GM23338 (cell line): ENCODE measurements at regions not wholly inside any gene's neighbourhood (a gene's known extent, or its start where the extent isn't known, plus 50 kb on each side); places are given as distances from the start of the nearest gene placed in this dataset.

Experiments
- ATAC-seq: fragments of 200-7000 bp; cut with Tn5 transposase; 3 replicates; pipeline ENCODE4 v1.9.1; 2020
- DNase-seq: peaks from one replicate; pipeline ENCODE4 v3.0.0-alpha.2; 2015; ENCODE audit warnings: low spot score
- H2AFZ ChIP-seq: fragments of 200-600 bp; sonication (generic); 2 replicates; pipeline ENCODE4 v1.8.0; 2016; ENCODE audit warnings: antibody characterized with exemption, mild to moderate bottlenecking, moderate library complexity
- H3F3A ChIP-seq: fragments of 200-600 bp; sonication (generic); replicated peaks from 2 replicates; pipeline ENCODE4 v1.8.0; 2017; ENCODE audit warnings: antibody characterized with exemption, mixed run types, low read depth
- H3K27ac ChIP-seq: fragments of 200-600 bp; sonication (generic); 2 replicates; pipeline ENCODE4 v1.6.1; 2016; ENCODE audit warnings: low read depth
- H3K27me3 ChIP-seq: fragments of 200-600 bp; sonication (generic); 2 replicates; pipeline ENCODE4 v1.8.0; 2016; ENCODE audit warnings: mild to moderate bottlenecking, mixed run types, moderate library complexity; ENCODE audit not compliant: insufficient read depth
- H3K36me3 ChIP-seq: fragments of 200-600 bp; sonication (generic); 2 replicates; pipeline ENCODE4 v1.8.0; 2016; ENCODE audit warnings: mild to moderate bottlenecking; ENCODE audit not compliant: insufficient read depth
- H3K4me1 ChIP-seq: fragments of 200-600 bp; sonication (generic); 2 replicates; pipeline ENCODE4 v1.8.0; 2016; ENCODE audit warnings: mild to moderate bottlenecking, moderate library complexity; ENCODE audit not compliant: insufficient read depth
- H3K4me2 ChIP-seq: fragments of 200-600 bp; sonication (generic); 2 replicates; pipeline ENCODE4 v1.7.1; 2017; ENCODE audit warnings: mixed run types
- H3K4me3 ChIP-seq: fragments of 200-600 bp; sonication (generic); 2 replicates; pipeline ENCODE4 v1.6.1; 2016; ENCODE audit warnings: mixed run types
- H3K79me2 ChIP-seq: fragments of 200-600 bp; sonication (generic); replicated peaks from 2 replicates; pipeline ENCODE4 v1.8.0; 2017; ENCODE audit warnings: mild to moderate bottlenecking; ENCODE audit not compliant: insufficient read depth
- H3K9me2 ChIP-seq: fragments of 200-600 bp; sonication (generic); 2 replicates; pipeline ENCODE4 v1.8.0; 2017; ENCODE audit not compliant: insufficient read depth
- H4K20me1 ChIP-seq: fragments of 200-600 bp; sonication (generic); replicated peaks from 2 replicates; pipeline ENCODE4 v1.8.0; 2017; ENCODE audit warnings: mild to moderate bottlenecking; ENCODE audit not compliant: insufficient read depth
- H3K27ac Mint-ChIP-seq: 2 replicates; pipeline ENCODE4 v1.8.0; 2020; ENCODE audit warnings: inconsistent platforms, mild to moderate bottlenecking, moderate library complexity, mixed read lengths
- H3K27me3 Mint-ChIP-seq: 3 replicates; pipeline ENCODE4 v1.8.0; 2022; ENCODE audit warnings: low read depth, mild to moderate bottlenecking, moderate library complexity, mixed read lengths, inconsistent platforms; ENCODE audit not compliant: insufficient read depth, poor library complexity
- H3K36me3 Mint-ChIP-seq: 3 replicates; pipeline ENCODE4 v1.8.0; 2021; ENCODE audit warnings: low read depth, mild to moderate bottlenecking, inconsistent platforms, moderate library complexity, mixed read lengths
- H3K4me1 Mint-ChIP-seq: 3 replicates; pipeline ENCODE4 v1.8.0; 2020; ENCODE audit warnings: mild to moderate bottlenecking, inconsistent platforms, mixed read lengths
- H3K4me3 Mint-ChIP-seq: 3 replicates; pipeline ENCODE4 v1.8.0; 2021; ENCODE audit warnings: moderate library complexity, mild to moderate bottlenecking, inconsistent platforms, mixed read lengths
- H3K9me3 Mint-ChIP-seq: 3 replicates; pipeline ENCODE4 v1.8.0; 2020; ENCODE audit warnings: moderate library complexity, mild to moderate bottlenecking, inconsistent platforms, mixed read lengths
- CREB1 ChIP-seq: fragments of 250-450 bp; sonication (Bioruptor Pico); IDR thresholded peaks from 2 replicates; pipeline ENCODE4 v1.5.0; 2020; ENCODE audit warnings: low read depth, mild to moderate bottlenecking, moderate library complexity
- EZH2 ChIP-seq: fragments of 200-600 bp; sonication (generic); IDR thresholded peaks from one replicate; pipeline ENCODE4 v1.8.0; 2017; ENCODE audit warnings: antibody characterized with exemption, mild to moderate bottlenecking, low read depth; ENCODE audit not compliant: unreplicated experiment
- EZH2phosphoT487 ChIP-seq: fragments of 200-600 bp; sonication (generic); IDR thresholded peaks from one replicate; pipeline ENCODE4 v1.8.1; 2018; ENCODE audit warnings: antibody characterized with exemption; ENCODE audit not compliant: unreplicated experiment
- JUNB ChIP-seq: IDR thresholded peaks from one replicate; pipeline ENCODE4 v1.6.1; 2016; ENCODE audit warnings: antibody characterized with exemption; ENCODE audit not compliant: unreplicated experiment
- NANOG ChIP-seq: IDR thresholded peaks from 2 replicates; pipeline ENCODE4 v1.6.1; 2016; ENCODE audit warnings: antibody characterized with exemption, borderline replicate concordance
- POLR2AphosphoS5 ChIP-seq: IDR thresholded peaks from 2 replicates; pipeline ENCODE4 v1.6.1; 2016; ENCODE audit warnings: antibody characterized with exemption, low read depth
- STAT1 ChIP-seq: IDR thresholded peaks from one replicate; pipeline ENCODE4 v1.6.1; 2016; ENCODE audit warnings: antibody characterized with exemption; ENCODE audit not compliant: unreplicated experiment
- ZNF114 ChIP-seq: fragments of 250-450 bp; sonication (Bioruptor Pico); IDR thresholded peaks from 2 replicates; pipeline ENCODE4 v1.5.0; 2020; ENCODE audit warnings: mild to moderate bottlenecking, moderate library complexity
- ZNF331 ChIP-seq: fragments of 250-450 bp; sonication (Bioruptor Pico); IDR thresholded peaks from 2 replicates; pipeline ENCODE4 v1.5.0; 2020; ENCODE audit warnings: low read depth, mild to moderate bottlenecking, moderate library complexity
- TF ChIP-seq, protein P1 (sequence below): IDR thresholded peaks from 2 replicates; pipeline ENCODE4 v1.6.1; 2016; ENCODE audit warnings: antibody characterized with exemption
- TF ChIP-seq, protein P2 (sequence below): IDR thresholded peaks from one replicate; pipeline ENCODE4 v1.6.1; 2018; ENCODE audit warnings: antibody characterized with exemption; ENCODE audit not compliant: unreplicated experiment
- TF ChIP-seq, protein P3 (sequence below): fragments of 250-450 bp; sonication (Bioruptor Pico); IDR thresholded peaks from 2 replicates; pipeline ENCODE4 v1.5.0; 2020; ENCODE audit warnings: mild to moderate bottlenecking, moderate library complexity
- TF ChIP-seq, protein P4 (sequence below), 2 experiments: fragments of 200-600 bp in 1 of 2; sonication (generic) in 1 of 2; conservative IDR thresholded peaks; 2 replicates each; pipeline versions ENCODE4 v1.5.1 to v1.6.1; 2016 to 2017; ENCODE audit warnings: antibody characterized with exemption in 2 of 2, low read depth in 2 of 2, mild to moderate bottlenecking in 2 of 2, moderate library complexity in 1 of 2

DNA sequence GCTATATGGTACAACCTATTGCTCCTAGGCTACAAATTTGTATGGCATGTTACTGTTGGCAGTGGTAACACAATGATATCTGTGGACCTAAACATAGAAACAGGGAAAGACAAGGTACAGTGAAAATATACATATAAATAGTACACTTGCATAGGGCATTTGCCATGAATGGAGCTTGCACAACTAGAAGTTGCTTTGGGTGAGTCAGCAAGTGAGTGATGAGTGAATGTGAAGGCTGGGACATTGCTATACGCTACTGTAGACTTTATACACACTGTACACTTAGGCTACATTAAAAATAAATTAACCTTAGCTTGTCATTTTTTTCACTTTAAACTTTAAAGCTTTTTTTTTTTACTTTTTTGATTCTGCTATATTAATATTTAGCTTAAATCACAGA, 500.0 kb upstream of the SETBP1 start:
- Histone ChIP-seq H3K4me1 (no peaks in the 10 kb centered on the region), H3K27me3 (no peaks in the 10 kb centered on the region), H3F3A (no peaks in the 10 kb centered on the region), H3K27ac (no peak overlapping the region), H4K20me1 (no peaks in the 10 kb centered on the region), H2AFZ (no peak overlapping the region), H3K36me3 (no peaks in the 10 kb centered on the region), H3K4me2 (no peak overlapping the region), H3K79me2 (no peaks in the 10 kb centered on the region), H3K4me3 (no peak overlapping the region), H3K9me2 (peaks cover 3% of the 10 kb centered on the region; the same call in 1 of the 2 replicates)
- no peaks in the 10 kb centered on the region for H3K9me3 Mint-ChIP-seq
- H3K4me3 Mint-ChIP-seq, result no peak overlapping the region
- no peak for DNase-seq
- TF ChIP-seq POLR2AphosphoS5, result no peak
- TF ChIP-seq, protein P1, sequence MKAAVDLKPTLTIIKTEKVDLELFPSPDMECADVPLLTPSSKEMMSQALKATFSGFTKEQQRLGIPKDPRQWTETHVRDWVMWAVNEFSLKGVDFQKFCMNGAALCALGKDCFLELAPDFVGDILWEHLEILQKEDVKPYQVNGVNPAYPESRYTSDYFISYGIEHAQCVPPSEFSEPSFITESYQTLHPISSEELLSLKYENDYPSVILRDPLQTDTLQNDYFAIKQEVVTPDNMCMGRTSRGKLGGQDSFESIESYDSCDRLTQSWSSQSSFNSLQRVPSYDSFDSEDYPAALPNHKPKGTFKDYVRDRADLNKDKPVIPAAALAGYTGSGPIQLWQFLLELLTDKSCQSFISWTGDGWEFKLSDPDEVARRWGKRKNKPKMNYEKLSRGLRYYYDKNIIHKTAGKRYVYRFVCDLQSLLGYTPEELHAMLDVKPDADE, result no peak
- TF ChIP-seq, protein P2, sequence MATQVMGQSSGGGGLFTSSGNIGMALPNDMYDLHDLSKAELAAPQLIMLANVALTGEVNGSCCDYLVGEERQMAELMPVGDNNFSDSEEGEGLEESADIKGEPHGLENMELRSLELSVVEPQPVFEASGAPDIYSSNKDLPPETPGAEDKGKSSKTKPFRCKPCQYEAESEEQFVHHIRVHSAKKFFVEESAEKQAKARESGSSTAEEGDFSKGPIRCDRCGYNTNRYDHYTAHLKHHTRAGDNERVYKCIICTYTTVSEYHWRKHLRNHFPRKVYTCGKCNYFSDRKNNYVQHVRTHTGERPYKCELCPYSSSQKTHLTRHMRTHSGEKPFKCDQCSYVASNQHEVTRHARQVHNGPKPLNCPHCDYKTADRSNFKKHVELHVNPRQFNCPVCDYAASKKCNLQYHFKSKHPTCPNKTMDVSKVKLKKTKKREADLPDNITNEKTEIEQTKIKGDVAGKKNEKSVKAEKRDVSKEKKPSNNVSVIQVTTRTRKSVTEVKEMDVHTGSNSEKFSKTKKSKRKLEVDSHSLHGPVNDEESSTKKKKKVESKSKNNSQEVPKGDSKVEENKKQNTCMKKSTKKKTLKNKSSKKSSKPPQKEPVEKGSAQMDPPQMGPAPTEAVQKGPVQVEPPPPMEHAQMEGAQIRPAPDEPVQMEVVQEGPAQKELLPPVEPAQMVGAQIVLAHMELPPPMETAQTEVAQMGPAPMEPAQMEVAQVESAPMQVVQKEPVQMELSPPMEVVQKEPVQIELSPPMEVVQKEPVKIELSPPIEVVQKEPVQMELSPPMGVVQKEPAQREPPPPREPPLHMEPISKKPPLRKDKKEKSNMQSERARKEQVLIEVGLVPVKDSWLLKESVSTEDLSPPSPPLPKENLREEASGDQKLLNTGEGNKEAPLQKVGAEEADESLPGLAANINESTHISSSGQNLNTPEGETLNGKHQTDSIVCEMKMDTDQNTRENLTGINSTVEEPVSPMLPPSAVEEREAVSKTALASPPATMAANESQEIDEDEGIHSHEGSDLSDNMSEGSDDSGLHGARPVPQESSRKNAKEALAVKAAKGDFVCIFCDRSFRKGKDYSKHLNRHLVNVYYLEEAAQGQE, result no peak
- TF ChIP-seq, protein P3, sequence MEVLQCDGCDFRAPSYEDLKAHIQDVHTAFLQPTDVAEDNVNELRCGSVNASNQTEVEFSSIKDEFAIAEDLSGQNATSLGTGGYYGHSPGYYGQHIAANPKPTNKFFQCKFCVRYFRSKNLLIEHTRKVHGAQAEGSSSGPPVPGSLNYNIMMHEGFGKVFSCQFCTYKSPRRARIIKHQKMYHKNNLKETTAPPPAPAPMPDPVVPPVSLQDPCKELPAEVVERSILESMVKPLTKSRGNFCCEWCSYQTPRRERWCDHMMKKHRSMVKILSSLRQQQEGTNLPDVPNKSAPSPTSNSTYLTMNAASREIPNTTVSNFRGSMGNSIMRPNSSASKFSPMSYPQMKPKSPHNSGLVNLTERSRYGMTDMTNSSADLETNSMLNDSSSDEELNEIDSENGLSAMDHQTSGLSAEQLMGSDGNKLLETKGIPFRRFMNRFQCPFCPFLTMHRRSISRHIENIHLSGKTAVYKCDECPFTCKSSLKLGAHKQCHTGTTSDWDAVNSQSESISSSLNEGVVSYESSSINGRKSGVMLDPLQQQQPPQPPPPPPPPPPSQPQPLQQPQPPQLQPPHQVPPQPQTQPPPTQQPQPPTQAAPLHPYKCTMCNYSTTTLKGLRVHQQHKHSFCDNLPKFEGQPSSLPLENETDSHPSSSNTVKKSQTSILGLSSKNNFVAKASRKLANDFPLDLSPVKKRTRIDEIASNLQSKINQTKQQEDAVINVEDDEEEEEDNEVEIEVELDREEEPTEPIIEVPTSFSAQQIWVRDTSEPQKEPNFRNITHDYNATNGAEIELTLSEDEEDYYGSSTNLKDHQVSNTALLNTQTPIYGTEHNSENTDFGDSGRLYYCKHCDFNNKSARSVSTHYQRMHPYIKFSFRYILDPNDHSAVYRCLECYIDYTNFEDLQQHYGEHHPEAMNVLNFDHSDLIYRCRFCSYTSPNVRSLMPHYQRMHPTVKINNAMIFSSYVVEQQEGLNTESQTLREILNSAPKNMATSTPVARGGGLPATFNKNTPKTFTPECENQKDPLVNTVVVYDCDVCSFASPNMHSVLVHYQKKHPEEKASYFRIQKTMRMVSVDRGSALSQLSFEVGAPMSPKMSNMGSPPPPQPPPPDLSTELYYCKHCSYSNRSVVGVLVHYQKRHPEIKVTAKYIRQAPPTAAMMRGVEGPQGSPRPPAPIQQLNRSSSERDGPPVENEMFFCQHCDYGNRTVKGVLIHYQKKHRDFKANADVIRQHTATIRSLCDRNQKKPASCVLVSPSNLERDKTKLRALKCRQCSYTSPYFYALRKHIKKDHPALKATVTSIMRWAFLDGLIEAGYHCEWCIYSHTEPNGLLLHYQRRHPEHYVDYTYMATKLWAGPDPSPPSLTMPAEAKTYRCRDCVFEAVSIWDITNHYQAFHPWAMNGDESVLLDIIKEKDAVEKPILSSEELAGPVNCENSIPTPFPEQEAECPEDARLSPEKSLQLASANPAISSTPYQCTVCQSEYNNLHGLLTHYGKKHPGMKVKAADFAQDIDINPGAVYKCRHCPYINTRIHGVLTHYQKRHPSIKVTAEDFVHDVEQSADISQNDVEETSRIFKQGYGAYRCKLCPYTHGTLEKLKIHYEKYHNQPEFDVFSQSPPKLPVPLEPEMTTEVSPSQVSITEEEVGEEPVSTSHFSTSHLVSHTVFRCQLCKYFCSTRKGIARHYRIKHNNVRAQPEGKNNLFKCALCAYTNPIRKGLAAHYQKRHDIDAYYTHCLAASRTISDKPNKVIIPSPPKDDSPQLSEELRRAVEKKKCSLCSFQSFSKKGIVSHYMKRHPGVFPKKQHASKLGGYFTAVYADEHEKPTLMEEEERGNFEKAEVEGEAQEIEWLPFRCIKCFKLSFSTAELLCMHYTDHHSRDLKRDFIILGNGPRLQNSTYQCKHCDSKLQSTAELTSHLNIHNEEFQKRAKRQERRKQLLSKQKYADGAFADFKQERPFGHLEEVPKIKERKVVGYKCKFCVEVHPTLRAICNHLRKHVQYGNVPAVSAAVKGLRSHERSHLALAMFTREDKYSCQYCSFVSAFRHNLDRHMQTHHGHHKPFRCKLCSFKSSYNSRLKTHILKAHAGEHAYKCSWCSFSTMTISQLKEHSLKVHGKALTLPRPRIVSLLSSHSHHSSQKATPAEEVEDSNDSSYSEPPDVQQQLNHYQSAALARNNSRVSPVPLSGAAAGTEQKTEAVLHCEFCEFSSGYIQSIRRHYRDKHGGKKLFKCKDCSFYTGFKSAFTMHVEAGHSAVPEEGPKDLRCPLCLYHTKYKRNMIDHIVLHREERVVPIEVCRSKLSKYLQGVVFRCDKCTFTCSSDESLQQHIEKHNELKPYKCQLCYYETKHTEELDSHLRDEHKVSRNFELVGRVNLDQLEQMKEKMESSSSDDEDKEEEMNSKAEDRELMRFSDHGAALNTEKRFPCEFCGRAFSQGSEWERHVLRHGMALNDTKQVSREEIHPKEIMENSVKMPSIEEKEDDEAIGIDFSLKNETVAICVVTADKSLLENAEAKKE (CRISPR knock-in tag), result no peak
- no peak for TF ChIP-seq EZH2phosphoT487
- TF ChIP-seq, protein P4, sequence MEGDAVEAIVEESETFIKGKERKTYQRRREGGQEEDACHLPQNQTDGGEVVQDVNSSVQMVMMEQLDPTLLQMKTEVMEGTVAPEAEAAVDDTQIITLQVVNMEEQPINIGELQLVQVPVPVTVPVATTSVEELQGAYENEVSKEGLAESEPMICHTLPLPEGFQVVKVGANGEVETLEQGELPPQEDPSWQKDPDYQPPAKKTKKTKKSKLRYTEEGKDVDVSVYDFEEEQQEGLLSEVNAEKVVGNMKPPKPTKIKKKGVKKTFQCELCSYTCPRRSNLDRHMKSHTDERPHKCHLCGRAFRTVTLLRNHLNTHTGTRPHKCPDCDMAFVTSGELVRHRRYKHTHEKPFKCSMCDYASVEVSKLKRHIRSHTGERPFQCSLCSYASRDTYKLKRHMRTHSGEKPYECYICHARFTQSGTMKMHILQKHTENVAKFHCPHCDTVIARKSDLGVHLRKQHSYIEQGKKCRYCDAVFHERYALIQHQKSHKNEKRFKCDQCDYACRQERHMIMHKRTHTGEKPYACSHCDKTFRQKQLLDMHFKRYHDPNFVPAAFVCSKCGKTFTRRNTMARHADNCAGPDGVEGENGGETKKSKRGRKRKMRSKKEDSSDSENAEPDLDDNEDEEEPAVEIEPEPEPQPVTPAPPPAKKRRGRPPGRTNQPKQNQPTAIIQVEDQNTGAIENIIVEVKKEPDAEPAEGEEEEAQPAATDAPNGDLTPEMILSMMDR (conservative IDR thresholded peaks at IDR 0.05; ENCODE audit: low read depth in 2 of 2), result no peak
- TF ChIP-seq NANOG, result no peak
- no peak for TF ChIP-seq JUNB
- TF ChIP-seq CREB1 (CRISPR knock-in tag), result no peak
- TF ChIP-seq EZH2, result no peak
- TF ChIP-seq STAT1, result no peak
- no peak for TF ChIP-seq ZNF114
- TF ChIP-seq ZNF331 (CRISPR knock-in tag), result no peak
- H3K36me3 Mint-ChIP-seq, result no peaks in the 10 kb centered on the region
- ATAC-seq, result no peak
- no peaks in the 10 kb centered on the region for H3K27me3 Mint-ChIP-seq
- H3K27ac Mint-ChIP-seq, result no peak overlapping the region
- H3K4me1 Mint-ChIP-seq, result peaks cover 5% of the 10 kb centered on the region; the same call in 2 of the 3 replicates
